ENCODE measurements at regions not wholly inside any gene's neighbourhood (a gene's known extent, or its start where the extent isn't known, plus 50 kb on each side); places are given as distances from the start of the nearest gene placed in this dataset.
"Not testable (repeated sequence)": the region's sequence is repeated elsewhere in the genome, so short reads cannot be mapped to it uniquely, and the experiment has no call there.

DNA sequence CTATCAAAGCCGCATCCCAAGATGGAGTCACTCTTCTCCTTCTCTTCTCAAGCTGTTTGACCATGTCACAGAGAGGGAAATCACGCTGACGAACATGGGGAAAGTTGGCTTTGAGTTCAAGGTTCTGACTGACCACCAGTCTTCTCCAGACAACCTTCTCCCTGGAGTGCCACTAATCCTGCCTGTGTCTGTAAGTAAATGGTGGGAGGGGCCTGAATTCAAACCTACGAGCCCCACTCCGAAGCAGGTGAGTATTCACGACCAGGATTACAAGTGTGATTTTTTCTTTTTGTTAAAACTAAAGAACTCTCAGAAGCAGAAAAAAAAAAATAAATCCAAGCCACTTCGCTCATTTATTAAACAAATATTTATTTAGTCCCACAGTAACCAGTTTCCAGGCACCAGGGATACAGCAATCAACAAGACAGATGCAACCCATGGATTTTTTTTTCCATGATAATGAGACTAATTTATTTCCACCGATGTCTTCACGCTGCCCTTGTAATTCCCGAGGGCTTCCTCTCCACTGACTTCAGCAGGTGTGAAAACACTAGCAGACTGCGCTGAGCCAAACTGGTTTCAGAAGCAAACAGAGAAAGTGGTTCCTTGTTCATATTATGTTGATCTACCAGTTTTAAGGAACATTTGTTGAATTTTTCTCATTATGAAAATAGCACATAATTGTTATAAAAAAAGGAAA, 206.0 kb upstream of the NBPF12 start:
- DNase-seq (ENCODE audit: extremely low spot score, insufficient read length, low read depth); FAIRE-seq: not testable (repeated sequence)

DNA sequence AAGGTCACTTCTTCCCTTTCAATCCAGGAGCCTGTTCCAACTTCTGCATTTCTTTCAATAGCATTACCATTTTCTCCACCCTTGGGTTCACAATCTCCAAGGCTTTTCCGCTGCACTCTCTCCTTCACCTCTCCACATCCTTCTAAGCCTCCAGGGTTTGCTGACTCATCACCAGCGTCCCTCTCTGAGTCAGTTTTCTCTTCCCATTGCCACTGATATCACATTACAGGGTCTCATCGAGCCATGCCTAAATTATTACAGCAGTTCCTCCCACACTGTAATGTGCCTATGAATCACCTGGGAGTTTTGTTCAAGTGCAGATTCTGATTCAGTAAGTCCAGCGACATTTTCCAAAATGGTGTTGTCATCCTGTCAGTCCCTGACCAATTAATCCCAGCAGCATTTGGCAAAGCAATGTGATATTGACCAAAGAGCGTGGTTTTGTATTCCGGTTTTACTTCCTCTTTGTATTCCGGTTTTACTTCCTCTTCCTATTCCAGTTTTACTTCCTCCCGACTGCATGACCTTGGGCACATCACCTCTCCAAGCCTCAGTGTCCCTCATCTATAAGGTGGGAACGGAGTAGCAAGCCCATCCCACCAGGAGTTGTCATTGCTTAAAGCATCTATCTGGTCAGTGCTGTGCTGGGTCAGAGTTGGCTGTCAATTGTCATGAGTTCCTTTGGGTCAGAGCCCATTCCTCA, 208.3 kb upstream of the NBPF12 start:
- FAIRE-seq; DNase-seq (ENCODE audit: extremely low spot score, insufficient read length, low read depth): not testable (repeated sequence)

DNA sequence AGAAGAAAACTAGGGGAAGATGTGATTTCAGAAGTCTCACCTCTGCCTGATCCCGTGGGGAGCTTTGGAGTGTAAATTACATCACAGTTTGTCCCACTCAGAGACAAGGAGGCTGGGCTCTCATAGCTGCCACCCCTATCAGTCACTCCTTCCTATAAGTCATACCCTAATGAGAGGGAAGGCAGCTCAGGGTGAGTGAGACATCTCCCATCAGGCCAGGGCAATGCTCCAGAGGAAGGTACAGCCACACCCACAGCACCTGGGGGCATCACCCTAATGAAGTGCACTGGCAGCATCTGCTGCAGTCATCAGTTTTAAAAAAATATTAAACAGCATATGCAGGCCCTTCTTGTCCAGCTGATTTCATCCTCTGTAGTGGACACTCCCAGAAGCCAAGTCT, 223.1 kb upstream of the NBPF12 start:
- DNase-seq (ENCODE audit: extremely low spot score, insufficient read length, low read depth); FAIRE-seq: not testable (repeated sequence)

DNA sequence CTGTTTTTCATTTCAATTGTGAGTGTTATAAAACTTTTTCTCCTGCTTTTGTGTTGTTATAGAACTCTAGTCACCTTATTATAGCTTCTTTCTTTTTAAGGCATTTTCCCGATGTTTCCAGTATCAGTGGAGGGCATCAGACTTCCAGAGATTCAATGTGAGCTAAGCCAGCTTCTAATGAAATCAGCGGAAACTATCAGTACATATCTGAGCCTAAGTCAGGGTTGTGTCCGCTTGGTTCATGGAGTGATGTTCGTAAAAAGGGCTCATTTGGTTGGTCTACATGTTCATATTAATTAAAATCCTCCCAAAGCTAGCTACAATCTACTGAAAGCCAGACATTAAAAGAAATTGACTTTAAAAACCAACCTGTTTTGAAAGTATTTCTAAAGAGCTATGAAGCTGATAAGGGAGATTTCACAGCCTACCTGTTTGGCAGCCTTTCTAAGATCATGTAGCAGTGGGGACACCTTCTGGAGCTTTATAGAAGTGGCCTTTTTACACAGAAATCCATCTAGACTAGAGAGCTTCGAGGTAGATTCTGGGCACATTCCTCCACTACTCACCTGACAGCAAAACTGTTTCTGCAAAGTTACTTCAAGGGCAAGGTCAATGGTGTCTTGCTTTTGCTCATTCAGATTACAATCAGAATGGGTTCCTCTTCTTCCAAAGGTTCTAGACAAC, 227.1 kb upstream of the NBPF12 start:
- not testable (repeated sequence) for FAIRE-seq; DNase-seq (ENCODE audit: extremely low spot score, insufficient read length, low read depth)

DNA sequence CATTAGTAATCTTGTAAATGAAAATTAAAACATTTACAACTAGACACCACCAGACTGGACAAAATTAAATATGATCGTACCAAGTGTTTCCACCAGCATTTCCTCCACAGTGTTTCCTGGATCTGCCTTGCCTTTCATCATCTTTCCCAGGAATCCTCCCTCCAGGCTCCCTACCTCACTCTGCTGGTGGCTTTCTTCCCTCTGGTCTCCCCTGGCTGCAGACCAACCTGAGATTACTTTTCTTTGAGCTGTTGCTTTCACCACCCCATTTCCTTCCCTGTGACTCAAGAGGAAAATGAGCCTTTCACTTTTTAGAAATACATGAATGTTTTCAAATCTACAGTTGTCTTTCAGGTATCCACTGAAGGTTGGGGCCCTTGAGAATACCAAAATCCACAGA, 228.8 kb upstream of the NBPF12 start:
- FAIRE-seq; DNase-seq (ENCODE audit: extremely low spot score, insufficient read length, low read depth): not testable (repeated sequence)

DNA sequence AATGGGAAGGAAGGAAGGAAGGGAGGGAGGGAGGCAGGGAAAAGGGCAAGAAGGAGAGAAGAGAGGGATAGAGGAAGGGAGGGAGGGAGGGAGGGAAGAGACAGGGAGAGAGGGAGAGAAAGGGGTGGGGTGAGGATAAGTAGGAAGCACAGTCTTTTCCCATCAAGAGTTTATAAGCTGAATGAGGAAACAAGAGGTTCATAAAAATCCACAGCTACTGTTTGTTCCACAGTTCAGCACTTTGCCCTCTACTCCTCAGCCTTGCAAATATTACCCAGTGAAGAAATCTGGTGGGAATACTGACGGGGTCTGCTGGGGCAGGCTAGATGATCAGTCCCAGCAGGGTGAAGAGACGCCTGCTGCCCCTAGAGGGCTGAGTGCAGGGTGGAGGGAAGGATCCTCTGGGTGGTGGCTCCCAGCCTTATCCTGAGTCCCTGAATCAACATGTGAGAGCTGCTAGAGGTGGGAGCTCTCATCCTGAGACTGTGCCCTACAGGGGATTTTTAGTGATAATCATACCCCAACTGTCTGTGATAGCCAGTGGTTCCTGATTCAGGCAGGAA, 233.9 kb upstream of the NBPF12 start:
- not testable (repeated sequence) for FAIRE-seq; DNase-seq (ENCODE audit: extremely low spot score, insufficient read length, low read depth)

DNA sequence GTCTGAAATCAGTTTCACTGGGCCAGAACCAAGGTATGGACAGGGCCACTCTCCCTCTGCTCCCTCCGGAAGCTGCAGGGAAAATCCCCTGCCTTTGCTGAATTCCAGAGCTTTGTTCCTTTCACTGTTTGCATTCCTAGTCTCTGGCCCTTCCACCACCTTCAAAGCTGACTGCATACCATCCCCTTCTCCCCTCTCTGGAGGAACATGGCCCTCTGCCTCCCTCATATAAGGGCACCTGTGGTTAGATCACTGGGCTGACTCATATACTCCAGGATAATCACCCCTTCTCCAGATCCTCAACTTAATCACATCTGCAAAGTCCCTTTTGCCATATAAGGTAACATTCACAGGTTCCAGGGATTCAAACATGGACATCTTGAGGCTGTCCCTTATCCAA, 236.8 kb upstream of the NBPF12 start:
- FAIRE-seq; DNase-seq (ENCODE audit: extremely low spot score, insufficient read length, low read depth): not testable (repeated sequence)

DNA sequence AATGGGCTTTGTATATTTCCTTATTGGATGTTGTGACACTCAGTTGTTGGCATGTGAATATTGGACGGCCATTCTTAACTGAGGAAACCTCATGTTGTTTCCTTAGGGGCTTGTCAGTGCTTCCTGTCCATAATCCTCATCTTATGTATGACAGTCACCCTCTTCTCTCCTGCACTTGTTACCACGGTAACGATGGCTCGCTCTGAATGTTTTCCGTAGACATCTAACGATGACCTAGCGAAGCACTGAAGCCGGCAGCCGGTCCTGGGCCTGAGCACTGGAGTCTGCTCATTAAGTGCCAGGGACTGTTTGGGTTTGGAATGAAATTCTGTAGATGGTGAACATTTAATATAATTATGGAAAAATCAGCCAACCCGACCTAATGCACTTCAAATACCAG, 242.7 kb upstream of the NBPF12 start:
- FAIRE-seq; DNase-seq (ENCODE audit: extremely low spot score, insufficient read length, low read depth): not testable (repeated sequence)

DNA sequence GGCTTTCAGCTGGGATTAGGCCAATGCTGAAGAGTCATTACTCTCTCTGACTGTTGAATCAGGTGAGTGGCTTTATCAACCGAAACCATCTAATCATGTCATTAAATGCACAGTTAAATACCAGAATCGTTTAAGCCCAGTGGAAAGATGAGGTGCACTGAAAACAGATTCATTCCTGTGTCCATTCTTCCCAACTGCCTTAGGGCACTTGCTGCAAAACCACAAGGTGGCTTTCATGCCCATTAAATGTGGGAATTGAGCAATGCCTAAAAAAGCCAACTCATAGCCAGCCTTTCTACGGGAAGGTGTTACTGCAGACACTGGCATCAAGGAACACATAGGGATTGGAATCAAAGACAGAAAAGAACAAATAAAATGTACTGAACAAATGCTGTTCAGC, 246.3 kb upstream of the NBPF12 start:
- not testable (repeated sequence) for DNase-seq (ENCODE audit: extremely low spot score, insufficient read length, low read depth); FAIRE-seq

DNA sequence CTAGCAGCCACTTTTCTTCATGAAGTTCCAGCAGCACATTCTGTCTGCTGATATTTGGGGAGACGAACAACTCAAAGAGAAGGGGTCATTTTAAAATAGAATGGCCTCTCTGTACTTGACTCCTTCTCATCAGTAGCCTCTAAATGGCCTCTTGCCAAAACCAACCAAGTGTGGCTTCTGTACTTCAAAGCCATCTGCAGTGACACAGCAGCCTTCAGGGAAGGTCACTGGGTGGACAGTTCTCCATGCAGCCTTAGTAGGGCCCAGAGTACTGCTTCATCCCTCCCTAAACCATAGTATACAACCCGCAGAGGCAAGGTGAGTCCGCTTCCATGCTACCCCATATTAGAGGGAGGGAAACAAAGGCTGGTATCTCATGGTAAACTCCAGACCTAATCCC, 249.2 kb upstream of the NBPF12 start:
- not testable (repeated sequence) for FAIRE-seq; DNase-seq (ENCODE audit: extremely low spot score, insufficient read length, low read depth)

DNA sequence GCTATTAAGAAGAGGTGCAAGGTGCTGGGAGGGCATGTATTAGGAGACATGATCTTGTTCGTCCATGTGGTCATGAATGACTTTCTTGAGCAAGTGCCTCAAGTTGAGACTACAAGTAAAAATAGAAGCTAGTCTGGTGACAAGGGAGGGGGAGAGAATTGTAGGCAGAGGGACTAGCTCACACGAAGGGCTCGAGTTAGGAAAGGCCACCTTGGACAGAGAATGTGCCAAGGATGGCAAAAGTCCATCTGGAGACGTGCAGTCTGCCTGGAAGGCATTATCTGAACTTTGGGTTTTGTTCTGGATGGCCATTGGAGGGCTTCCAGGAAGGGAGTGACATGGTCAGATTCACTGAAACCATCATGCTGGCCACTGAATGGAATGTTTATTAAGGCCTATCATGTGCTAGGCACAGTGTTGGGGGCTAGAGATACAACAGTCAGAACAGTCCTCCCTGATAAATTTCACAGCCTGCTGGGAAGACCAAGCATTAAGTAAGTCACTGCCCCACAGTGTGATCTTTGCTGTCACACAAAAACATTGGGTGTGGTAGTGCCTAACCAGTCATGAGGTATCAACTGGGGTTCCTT, 251.3 kb upstream of the NBPF12 start:
- FAIRE-seq, result not testable (repeated sequence)

DNA sequence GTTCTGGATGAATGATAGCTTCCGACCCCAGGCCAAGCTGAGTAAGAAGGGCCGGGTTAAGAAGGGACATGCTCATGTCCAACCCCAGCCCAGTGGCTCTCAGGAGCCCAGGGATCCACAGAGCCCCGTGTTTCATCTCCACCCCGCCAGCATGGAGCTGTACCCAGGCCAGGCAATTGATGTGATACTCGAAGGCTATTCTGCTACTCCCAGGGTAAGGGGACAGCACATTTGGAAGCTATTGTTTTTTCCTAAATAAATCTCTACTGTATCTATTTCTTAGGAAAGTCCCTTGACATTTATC, 255.0 kb upstream of the NBPF12 start:
- FAIRE-seq; DNase-seq (ENCODE audit: extremely low spot score, insufficient read length, low read depth): not testable (repeated sequence)

More for the DNA sequence above, 251.3 kb upstream of the NBPF12 start:
- DNase-seq (ENCODE audit: extremely low spot score, insufficient read length, low read depth), result not testable (repeated sequence)

DNA sequence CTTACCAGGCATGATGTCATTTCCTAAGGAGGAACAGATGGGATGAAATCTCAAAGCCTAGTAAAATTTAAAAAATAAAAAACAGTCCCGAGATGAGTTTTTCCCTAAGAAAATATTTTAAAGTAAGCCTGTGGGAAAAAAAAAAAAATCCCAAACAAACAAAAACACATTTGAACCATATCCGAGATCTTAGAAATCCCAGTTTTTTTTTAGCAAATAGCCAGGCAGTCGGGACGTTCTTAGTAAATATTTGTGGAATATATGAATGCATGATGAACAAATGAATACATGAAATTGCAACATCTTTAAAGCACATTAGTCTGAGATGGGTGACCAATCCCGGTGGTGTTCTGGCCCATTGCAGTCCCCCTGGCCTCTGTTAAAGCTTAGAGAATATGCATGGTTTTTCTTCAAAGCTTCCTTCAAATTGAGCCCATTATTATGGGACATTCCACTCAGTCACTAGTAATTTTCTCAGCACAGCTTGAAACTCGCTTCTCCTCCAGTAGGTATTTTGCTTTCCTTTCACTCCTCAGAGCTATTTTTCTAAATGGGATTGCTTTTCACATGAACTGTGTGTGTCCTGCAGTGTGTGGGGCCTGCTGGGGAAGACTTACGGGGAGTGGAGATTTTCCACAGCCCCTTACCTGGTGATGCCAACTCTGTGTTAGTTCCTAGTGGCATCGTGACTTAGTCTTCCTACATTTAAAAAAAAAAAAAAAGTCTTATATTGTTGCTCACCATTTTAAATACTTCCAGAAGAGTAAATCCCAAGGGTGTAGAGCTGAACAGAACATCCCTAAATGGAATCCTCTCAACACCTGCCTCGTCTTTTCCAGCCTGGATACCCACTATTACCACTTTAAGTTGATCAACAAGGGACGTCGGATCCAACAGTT, 255.6 kb upstream of the NBPF12 start:
- DNase-seq (ENCODE audit: extremely low spot score, insufficient read length, low read depth); FAIRE-seq: not testable (repeated sequence)

DNA sequence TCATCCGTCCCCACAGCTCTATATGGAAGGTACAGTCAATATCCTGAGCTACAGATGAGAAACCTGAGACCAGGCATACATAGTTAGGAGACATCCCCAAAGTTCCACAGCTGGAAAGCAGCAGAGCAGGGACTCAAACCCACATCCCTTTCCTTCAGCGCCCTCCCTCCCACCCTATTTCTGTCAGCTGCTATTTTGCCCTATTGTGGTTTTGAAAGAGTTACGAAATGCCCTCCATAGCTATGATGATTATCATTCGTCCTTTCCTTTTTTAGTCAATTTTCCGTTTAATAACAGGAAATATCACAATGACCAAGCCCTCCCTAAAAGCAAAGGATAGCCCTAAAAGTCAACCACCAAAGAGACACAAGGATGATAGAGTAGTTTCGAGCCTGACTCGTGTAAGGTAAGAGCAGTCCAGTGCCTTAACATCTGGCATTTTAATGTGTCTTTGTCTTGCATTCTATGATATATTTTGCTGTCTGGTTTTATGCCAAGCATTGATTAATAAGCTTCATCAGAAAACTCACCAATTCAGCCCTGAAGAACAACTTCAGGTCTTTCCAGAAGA, 264.3 kb upstream of the NBPF12 start:
- DNase-seq (ENCODE audit: extremely low spot score, insufficient read length, low read depth); FAIRE-seq: not testable (repeated sequence)

DNA sequence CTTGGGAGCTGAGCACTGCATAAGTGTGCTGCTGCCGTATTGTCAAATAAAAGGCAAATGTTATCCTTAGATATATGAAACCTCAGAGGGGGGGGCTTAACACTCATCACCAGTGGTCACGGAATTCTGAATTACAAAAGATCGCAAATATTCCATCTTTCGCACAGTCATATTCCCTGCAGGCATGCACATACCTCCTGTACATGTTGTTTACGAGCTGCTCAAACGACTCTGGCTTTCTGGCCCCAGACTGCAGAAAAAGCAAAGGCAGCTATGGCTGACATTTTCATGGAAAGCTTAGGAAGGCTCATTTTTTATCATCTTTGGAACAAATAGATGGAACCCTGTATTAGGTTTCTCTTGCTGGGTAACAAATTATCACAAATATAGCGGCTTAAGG, 265.5 kb upstream of the NBPF12 start:
- DNase-seq (ENCODE audit: extremely low spot score, insufficient read length, low read depth); FAIRE-seq: not testable (repeated sequence)

DNA sequence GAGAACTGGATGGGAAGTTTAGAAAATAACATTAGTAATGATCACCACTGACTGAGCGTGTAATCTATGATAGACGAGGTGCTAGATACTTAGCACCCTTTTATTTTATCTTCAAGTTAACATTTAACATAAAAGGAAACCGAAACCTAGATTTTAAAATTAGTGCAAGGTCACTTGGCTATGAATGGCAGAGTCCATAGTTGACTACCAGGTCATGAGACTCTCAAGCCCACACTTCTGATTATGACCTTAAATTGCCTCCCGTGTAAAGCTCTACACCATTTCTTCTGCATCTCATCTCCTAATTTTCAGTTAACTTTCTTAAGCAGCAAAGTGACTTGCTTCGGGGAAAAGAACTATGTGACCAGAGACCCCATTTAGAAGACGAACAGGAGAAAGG, 266.5 kb upstream of the NBPF12 start:
- DNase-seq (ENCODE audit: extremely low spot score, insufficient read length, low read depth); FAIRE-seq: not testable (repeated sequence)

DNA sequence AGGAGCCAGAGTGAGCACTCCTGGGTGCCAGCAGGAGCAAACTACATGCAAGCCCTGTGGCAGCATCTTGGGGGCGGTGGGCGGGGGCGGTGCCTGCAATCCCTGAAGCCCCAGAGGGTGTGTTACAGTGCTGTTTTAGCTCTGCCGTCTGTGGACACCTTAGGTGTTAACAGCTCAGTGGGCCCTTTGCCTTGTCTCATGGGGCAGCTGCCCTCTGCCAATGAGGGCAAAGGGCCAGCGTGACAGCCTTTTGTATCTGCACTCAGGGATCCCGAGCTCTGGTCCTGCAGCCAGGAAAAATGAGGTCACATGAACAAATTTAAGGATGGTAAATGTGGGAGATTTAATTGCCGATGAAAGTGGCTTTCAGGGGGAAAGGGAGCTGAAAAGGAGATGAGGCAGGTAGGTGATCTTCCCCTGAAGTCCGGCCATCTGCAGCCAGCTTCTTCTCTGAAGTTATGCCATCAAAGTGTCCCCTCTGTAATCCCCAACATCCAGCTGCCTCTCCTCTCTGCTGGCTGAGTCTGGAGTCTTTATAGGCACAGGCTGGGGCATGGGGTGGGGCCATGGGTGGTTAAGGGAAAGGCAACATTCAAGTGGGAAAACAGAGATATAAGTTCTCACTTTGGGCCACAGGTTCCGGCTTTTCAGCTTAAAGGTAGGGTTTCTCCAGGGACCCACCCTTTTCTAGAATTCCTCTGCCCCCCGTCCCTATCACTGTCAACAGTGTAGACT, 267.1 kb upstream of the NBPF12 start:
- DNase-seq (ENCODE audit: extremely low spot score, insufficient read length, low read depth); FAIRE-seq: not testable (repeated sequence)

DNA sequence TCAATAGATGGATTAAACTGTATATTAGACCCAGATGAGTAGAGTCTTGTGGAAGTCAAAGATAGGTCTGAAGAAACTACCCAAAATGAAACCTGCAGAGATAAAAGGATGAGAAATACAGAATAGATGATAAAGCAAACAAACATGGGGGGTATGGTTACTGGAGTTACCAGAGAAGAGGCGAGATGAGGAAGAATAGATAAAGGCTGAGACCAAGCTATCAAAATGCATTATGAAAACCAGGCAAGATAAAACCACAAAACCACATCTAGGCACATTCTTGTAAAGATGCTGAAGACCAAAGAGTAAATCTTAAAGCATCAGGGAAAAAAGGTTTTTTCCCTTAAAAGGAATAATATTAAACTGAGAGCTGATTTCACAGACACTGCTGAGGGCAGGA, 271.8 kb upstream of the NBPF12 start:
- not testable (repeated sequence) for DNase-seq (ENCODE audit: extremely low spot score, insufficient read length, low read depth); FAIRE-seq
